ENCODE measurements at regions not wholly inside any gene's neighbourhood (a gene's known extent, or its start where the extent isn't known, plus 50 kb on each side); places are given as distances from the start of the nearest gene placed in this dataset.

- in situ Hi-C loops (cut with MboI; ENCODE audit: low sequenced_read_pairs) = no loop called here
These were observed 496.8 kb upstream of the CITED2 start for GRCh38 chr6:139871165-139871710.

DNA sequence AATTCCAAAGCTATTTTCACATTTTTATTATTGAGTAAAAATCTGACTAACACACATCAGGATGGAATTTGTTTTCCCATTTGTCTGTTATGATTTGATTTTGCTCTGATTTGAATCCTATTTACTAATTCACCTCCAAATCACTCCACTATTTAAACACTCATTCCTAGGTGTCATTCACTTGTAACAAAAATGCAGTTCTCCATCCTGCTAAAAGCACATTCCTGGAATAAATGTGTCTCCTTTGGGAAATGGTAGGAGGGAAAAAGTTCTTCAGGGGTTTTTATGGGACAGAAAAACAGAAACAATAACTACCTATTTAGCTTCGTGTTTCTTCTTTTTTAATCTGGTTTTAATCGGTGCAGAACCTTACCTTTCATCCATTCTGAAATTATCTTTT lies 494.1 kb upstream of the CITED2 start:
- in situ Hi-C loops (cut with MboI; ENCODE audit: low sequenced_read_pairs) = no loop called here

DNA sequence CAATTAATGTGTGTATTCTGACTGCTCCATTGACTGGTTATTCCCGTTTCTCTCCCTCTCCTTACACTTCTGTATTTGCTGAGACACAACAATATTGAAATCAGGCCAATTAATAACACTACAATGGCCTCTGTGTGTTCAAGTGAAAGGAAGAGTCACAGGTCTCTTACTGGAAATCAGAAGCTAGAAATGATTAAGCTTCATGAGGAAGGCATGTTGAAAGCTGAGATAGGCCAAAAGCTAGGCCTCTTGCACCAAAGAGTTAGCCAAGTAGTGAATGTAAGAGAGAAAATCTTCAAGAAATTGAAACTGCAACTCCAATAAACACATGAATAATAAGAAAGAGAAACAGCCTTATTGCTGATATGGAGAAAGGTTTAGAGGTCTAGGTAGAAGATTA lies 489.5 kb upstream of the CITED2 start:
- in situ Hi-C loops (cut with MboI; ENCODE audit: low sequenced_read_pairs) = no loop called here

DNA sequence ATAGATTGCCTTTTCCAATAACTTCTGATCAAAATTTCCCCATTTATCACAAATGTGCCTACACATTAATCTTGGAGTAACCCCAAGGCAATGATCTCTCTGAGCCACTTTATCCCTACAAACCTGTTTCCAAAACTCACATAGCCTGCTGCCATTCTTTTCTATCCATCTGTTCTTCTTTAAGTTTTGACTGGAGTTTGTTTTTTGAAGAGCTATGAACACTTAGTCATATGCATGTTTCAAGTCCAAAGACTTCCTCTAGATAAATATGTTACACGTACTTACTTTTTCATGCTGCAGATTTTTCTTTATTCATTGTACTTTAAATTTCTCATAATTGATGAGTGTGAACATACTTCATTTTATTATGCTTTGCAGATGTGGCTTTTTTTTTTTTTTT lies 488.9 kb upstream of the CITED2 start:
- in situ Hi-C loops (cut with MboI; ENCODE audit: low sequenced_read_pairs) = no loop called here

DNA sequence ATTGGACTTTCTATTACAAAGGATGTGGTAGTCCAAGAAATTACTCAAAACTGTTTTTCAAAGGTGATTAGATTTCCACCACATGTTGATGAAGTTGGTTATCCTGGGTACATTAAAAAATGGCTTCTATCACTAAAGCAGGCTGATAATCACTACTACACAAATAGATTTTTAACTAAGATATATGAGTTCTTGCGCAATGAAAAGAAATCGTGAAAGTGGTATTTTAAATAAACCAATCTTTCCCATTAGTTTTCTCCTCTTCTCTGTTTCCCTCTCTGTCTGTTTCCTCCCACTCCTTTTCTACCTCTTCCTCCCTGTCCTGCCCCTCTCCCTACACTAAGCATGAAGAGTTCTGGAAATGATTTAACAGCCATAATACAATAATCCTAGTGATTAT lies 487.9 kb upstream of the CITED2 start:
- in situ Hi-C loops (cut with MboI; ENCODE audit: low sequenced_read_pairs) = no loop called here

- in situ Hi-C loops (cut with MboI; ENCODE audit: low sequenced_read_pairs) = no loop called here
These were observed 485.8 kb upstream of the CITED2 start for GRCh38 chr6:139860203-139860602.

- in situ Hi-C loops (cut with MboI; ENCODE audit: low sequenced_read_pairs) = no loop called here
These were observed 484.0 kb upstream of the CITED2 start for GRCh38 chr6:139858429-139858828.

DNA sequence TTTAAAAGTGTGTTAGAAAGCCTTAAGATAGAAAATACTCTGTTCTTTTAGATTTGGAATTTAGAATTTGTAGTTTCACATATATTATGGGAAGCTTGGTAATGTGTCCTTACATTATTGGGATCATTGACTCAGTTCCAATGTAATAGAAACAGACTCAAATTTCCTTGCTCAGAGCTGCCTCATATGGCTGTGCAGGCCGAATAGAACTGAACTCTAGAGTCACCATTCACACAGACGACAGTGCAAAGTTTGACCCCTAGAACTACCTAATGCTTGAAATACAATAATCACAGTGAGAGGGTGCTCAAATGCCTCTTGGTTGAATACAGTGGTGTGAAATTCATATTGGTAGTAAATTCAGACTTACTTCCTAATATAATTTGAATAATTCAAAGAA lies 482.7 kb upstream of the CITED2 start:
- in situ Hi-C loops (cut with MboI; ENCODE audit: low sequenced_read_pairs) = no loop called here

- in situ Hi-C loops (cut with MboI; ENCODE audit: low sequenced_read_pairs) = no loop called here
These were observed 482.1 kb upstream of the CITED2 start for GRCh38 chr6:139856562-139856961.

DNA sequence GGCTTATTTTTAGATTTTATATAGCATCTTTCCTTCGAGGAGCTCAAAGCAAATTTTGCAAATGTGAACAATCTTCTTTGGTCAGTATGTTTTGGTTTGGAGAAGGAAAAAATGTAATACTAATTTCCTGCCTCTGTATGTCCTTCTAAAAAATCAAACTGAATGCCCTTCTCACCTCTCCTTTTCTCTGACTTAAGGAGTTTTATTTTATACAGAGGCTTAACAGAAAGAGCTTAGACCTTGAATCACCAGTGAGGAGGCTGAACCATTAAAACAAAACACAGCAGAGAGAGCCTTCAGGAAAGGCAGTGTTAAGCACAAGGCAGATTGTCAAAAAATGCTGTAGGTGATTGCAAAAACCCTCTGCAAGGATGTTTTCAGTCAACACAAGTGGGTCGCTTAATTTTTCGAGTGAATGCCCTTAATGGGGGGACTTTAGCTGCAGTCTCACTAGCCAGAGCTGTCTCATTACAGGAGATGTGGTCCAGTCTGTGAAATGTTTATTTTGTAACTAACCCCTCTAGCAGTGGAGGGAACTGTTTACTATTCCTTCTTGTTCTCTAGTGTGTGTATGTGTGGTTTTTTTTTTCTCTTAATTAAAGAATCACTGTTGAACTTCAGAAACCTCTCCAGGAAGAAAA lies 481.3 kb upstream of the CITED2 start:
- in situ Hi-C loops (cut with MboI; ENCODE audit: low sequenced_read_pairs) = no loop called here

DNA sequence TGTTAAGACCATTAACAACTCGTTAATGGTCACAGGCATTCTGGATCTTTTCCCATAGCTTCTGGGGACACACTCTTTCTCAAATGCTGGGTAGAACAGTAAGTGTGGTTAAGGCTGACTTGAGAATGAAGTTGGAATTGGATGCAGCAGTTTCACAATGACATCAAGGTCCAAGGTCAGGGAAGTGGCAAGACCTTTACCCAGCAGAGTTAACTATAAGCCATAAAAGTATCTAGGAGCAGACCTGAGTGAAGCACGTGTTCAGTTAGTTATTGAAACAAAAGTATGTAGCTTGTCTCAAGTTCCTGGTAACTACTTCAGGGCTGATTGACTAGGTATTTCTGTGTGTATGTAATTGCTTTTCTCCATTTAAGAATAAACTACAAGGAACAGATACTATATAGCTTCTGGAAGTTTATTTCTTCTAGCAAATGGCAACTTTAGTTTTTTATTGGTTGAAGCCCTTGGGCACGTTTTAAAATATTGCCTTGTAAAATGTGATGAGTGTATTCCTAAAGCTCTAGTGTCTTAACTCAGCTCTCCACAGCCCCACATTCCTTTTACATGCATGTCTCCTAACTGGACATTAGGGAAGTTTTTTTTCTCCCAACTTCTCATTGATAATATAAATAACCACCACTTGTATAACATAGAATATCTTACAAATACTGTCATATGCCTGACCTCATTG lies 479.0 kb upstream of the CITED2 start:
- in situ Hi-C loops (cut with MboI; ENCODE audit: low sequenced_read_pairs) = no loop called here

DNA sequence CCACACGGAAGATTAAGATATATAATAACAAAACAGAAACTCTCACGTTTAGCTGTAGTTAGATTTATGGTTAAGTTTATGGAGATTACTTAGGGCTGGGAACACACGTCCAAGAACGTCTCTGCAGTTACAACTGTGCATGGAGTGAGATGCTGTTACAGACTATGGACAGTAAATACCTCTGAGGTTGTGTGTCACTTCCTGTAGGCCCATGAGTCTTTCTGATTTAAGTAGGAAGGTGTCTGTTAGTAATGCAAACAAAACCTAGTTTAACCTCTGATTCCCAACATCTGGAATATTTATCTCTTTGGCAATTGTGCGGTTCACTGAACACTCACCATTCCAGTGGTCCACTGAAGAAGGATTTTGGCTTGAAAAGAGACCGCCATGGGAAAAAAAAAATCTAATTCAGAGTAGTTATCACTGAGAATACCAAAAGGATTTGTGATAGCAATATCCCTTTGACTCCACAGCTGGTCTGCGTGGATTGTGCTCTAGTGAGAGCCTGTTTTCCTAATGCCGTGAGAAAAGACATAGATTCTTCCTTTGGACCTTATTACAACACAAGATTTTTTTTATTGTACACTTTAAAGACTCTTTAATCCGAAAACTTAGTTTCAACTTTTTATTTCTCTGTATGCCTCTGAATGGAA lies 478.2 kb upstream of the CITED2 start:
- in situ Hi-C loops (cut with MboI; ENCODE audit: low sequenced_read_pairs) = no loop called here

- in situ Hi-C loops (cut with MboI; ENCODE audit: low sequenced_read_pairs) = no loop called here
These were observed 477.6 kb upstream of the CITED2 start for GRCh38 chr6:139852067-139852466.

DNA sequence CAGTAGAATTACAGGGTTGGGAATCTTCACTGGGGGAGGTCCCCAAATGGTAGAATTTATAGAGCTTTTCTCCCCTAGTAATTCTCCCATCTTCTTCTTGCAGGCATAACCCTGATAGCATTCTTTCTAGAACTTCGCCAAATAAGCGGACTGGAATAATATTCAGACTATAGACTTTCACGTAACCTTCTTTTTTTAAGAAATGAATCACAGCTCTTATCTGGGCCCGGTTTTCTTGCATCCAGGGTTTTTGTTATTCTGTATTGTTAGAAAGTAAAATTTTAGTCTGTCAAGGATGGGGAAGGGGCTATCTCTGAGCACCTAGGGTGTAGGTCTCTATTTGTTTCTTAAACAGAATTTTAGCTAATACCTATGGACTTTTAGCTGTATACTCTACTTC lies 476.8 kb upstream of the CITED2 start:
- in situ Hi-C loops (cut with MboI; ENCODE audit: low sequenced_read_pairs) = no loop called here

GRCh38 chr6:139850512-139850911 lies 476.1 kb upstream of the CITED2 start:
- in situ Hi-C loops (cut with MboI; ENCODE audit: low sequenced_read_pairs) = no loop called here

- in situ Hi-C loops (cut with MboI; ENCODE audit: low sequenced_read_pairs) = no loop called here
These were observed 473.0 kb upstream of the CITED2 start for GRCh38 chr6:139847457-139847813.

DNA sequence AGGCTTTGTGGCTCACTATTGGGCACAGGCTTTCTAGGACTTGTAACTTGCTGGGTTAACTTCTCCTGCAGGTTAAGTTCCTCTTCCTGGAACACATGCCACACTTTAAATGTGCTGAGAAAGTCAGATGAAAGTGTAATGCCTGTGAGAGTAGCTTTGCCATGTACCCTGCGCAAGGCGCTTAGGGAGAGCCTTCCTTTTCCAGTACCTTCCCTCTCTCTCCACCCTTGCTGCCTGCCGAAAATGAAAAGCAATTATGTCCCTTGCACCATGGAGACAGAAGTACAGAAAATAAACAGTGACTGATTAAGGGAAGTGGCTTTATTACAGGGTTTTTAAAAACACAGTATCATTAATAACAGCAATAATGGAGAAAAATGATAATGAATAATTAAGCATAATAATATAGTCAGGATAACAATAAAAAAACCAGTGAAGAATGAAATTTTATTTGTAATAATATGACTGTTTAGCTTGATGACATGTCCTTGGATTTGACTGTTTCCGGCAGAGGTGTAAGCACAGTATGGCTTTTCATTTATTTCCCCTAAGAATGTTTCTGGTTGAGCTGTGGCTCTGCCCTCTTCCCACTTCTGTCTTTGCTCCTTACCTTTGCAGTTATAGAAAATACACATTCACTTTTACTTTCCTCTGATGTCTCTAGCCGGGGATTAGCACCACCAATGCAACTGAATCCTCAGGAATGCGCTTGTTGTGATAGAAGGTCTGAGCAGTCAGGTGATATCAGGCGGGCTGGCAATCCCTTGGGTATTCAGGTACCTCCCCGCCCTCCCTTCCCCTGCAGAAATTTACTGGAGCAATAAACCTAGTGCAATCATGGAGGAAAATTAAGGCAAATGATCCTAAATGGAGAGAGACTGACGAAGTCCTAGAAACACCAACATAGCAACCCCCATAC lies 472.3 kb upstream of the CITED2 start:
- in situ Hi-C loops (cut with MboI; ENCODE audit: low sequenced_read_pairs) = no loop called here

GRCh38 chr6:139844907-139845306 lies 470.5 kb upstream of the CITED2 start:
- in situ Hi-C loops (cut with MboI; ENCODE audit: low sequenced_read_pairs) = no loop called here

- in situ Hi-C loops (cut with MboI; ENCODE audit: low sequenced_read_pairs) = no loop called here
These were observed 467.4 kb upstream of the CITED2 start for GRCh38 chr6:139841794-139842215.

GRCh38 chr6:139839506-139840156 lies 465.2 kb upstream of the CITED2 start:
- in situ Hi-C loops (cut with MboI; ENCODE audit: low sequenced_read_pairs) = no loop called here

GRCh38 chr6:139834232-139834631 lies 459.8 kb upstream of the CITED2 start:
- in situ Hi-C loops (cut with MboI; ENCODE audit: low sequenced_read_pairs) = no loop called here
